Fibroblast of upper back skin (primary cell): ENCODE measurements at regions not wholly inside any gene's neighbourhood (a gene's known extent, or its start where the extent isn't known, plus 50 kb on each side); places are given as distances from the start of the nearest gene placed in this dataset.

Experiments used
- DNase-seq: peaks from one replicate; pipeline ENCODE4 v3.0.0-alpha.2; 2013

GRCh38 chr2:20108655-20109396, 57.4 kb upstream of the LAPTM4A start:
- DNase-seq, result no peak

GRCh38 chr2:20107776-20108175, 56.3 kb upstream of the LAPTM4A start:
- no peak for DNase-seq

- no peak for DNase-seq
These were observed 55.9 kb upstream of the LAPTM4A start for GRCh38 chr2:20107352-20107751.

- peak; percentile 21 for DNase-seq
These were observed 55.3 kb upstream of the LAPTM4A start for GRCh38 chr2:20106746-20107145.

- no peak for DNase-seq
These were observed 53.6 kb upstream of the LAPTM4A start for GRCh38 chr2:20104900-20105545.

GRCh38 chr2:20103530-20103929, 52.1 kb upstream of the LAPTM4A start:
- peak; percentile 54 for DNase-seq
